ENCODE measurements at regions not wholly inside any gene's neighbourhood (a gene's known extent, or its start where the extent isn't known, plus 50 kb on each side); places are given as distances from the start of the nearest gene placed in this dataset.

DNA sequence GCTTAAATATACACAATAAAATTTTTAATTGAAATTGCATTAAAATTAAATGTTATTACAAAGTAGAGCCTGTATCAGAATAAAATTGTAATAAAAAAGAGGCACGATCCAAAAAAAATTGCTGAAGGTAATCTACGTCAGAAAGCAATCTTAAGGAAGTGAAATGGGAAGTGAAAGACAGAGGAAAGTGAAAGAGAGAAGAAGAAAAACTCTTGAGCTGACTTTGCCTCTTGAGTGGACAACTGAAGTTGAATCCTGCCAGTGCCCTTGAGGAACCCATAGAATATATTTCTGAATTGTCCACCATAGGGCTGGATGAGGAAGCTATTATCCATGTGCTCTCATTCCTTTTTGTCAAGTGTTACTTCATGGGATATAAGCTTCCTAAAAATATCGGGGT lies 285.1 kb upstream of the STAC start:
- TF ChIP-seq SUZ12 (IDR thresholded peaks at IDR 0.05; ENCODE audit: extremely low read depth, insufficient read depth, insufficient read length) (no peak), ZNF274 (IDR thresholded peaks at IDR 0.05; ENCODE audit: low read depth, low read length) (no peak), YY1 (IDR thresholded peaks at IDR 0.05; ENCODE audit: insufficient read depth, insufficient read length) (no peak)
